ENCODE measurements at regions not wholly inside any gene's neighbourhood (a gene's known extent, or its start where the extent isn't known, plus 50 kb on each side); places are given as distances from the start of the nearest gene placed in this dataset.

GRCh38 chr5:152185547-152186245, 219.4 kb downstream of the NMUR2 start:
- TF ChIP-seq TAF1 (IDR thresholded peaks at IDR 0.05; ENCODE audit: low read depth) (no peak), TCF12 (IDR thresholded peaks at IDR 0.05; ENCODE audit: low read depth) (no peak), CREB1 (IDR thresholded peaks at IDR 0.05; ENCODE audit: low read depth) (no peak), MAX (IDR thresholded peaks at IDR 0.05) (no peak), EP300 (IDR thresholded peaks at IDR 0.05; ENCODE audit: borderline replicate concordance) (no peak), REST (IDR thresholded peaks at IDR 0.05; ENCODE audit: low read depth) (no peak), ZBTB7A (IDR thresholded peaks at IDR 0.05; ENCODE audit: low read depth) (no peak)

Data from Ishikawa (cell line).